Effector CD4-positive, alpha-beta T cell (primary cell): ENCODE measurements at regions not wholly inside any gene's neighbourhood (a gene's known extent, or its start where the extent isn't known, plus 50 kb on each side); places are given as distances from the start of the nearest gene placed in this dataset.
A peak's percentile ranks its signal among the peaks of the same experiment; 100 is the strongest.
"Not testable (repeated sequence)": the region's sequence is repeated elsewhere in the genome, so short reads cannot be mapped to it uniquely, and the experiment has no call there.

Experiments used
- DNase-seq: peaks from one replicate; pipeline ENCODE4 v3.0.0-alpha.2; 2020

- DNase-seq = not testable (repeated sequence)
Observed at GRCh38 chr4:67412153-67412712, 133.1 kb downstream of the CENPC start.

- no peak for DNase-seq
Observed at GRCh38 chr4:67403342-67403741, 142.0 kb downstream of the CENPC start.

GRCh38 chr4:67401902-67402301, 143.4 kb downstream of the CENPC start:
- no peak for DNase-seq

GRCh38 chr4:67397931-67398330, 147.4 kb downstream of the CENPC start:
- no peak for DNase-seq

- no peak for DNase-seq
Observed at GRCh38 chr4:67397031-67397430, 148.3 kb downstream of the CENPC start.

- DNase-seq = no peak
Observed at GRCh38 chr4:67396008-67396407, 149.3 kb downstream of the CENPC start.

- DNase-seq = no peak
Observed at GRCh38 chr4:67394879-67395278, 150.4 kb downstream of the CENPC start.

GRCh38 chr4:67393699-67394281, 151.5 kb downstream of the CENPC start:
- peak; percentile 15 for DNase-seq

- no peak for DNase-seq
Observed at GRCh38 chr4:67393007-67393406, 152.3 kb downstream of the CENPC start.

- DNase-seq = not testable (repeated sequence)
Observed at GRCh38 chr4:67381406-67381804, 163.9 kb downstream of the CENPC start.

GRCh38 chr4:67380702-67381405, 164.4 kb downstream of the CENPC start:
- not testable (repeated sequence) for DNase-seq

- no peak for DNase-seq
Observed at GRCh38 chr4:67380154-67380553, 165.1 kb downstream of the CENPC start.

- no peak for DNase-seq
Observed at GRCh38 chr4:67375291-67375690, 170.0 kb downstream of the CENPC start.

- DNase-seq = no peak
Observed at GRCh38 chr4:67371615-67372014, 173.7 kb downstream of the CENPC start.

GRCh38 chr4:67366311-67366861, 178.9 kb downstream of the CENPC start:
- no peak for DNase-seq

- no peak for DNase-seq
Observed at GRCh38 chr4:67365661-67366245, 179.6 kb downstream of the CENPC start.

- no peak for DNase-seq
Observed at GRCh38 chr4:67355806-67356205, 189.5 kb downstream of the CENPC start.

GRCh38 chr4:67346654-67347053, 198.6 kb downstream of the CENPC start:
- no peak for DNase-seq

GRCh38 chr4:67344594-67345380, 200.5 kb downstream of the CENPC start:
- no peak for DNase-seq

- DNase-seq = no peak
Observed at GRCh38 chr4:67343199-67343598, 202.1 kb downstream of the CENPC start.

GRCh38 chr4:67342291-67342690, 203.0 kb downstream of the CENPC start:
- DNase-seq = no peak

GRCh38 chr4:67333664-67334063, 211.6 kb downstream of the CENPC start:
- DNase-seq = no peak

GRCh38 chr4:67332627-67333026, 212.7 kb downstream of the CENPC start:
- no peak for DNase-seq
